HCT116 (cell line): ENCODE measurements at regions not wholly inside any gene's neighbourhood (a gene's known extent, or its start where the extent isn't known, plus 50 kb on each side); places are given as distances from the start of the nearest gene placed in this dataset.

Experiments
- ATAC-seq: fragments of 200-7000 bp; cut with Tn5 transposase; 2 replicates; pipeline ENCODE4 v1.9.1; 2020; ENCODE audit warnings: mild to moderate bottlenecking, moderate library complexity
- BruUV-seq: library from RNA; stranded (reverse); fragments of 400-500 nt; replicated peaks from 2 replicates; lab custom pipeline; 2021; lab: Mats Ljungman, UMichigan
- CTCF ChIA-PET: fragments of 300-600 bp; sonication (Branson Sonifier 250); formaldehyde crosslinking; loops from one replicate; lab custom pipeline; 2021; ENCODE audit warnings: antibody characterized with exemption; lab: Charles Lee
- POLR2A ChIA-PET: fragments of 300-600, 350-600 bp; sonication (Branson Sonifier 250); formaldehyde crosslinking; loops from one replicate; lab custom pipeline; 2021; ENCODE audit warnings: antibody characterized with exemption; lab: Charles Lee
- RAD21 ChIA-PET, 2 experiments: fragments of 300-600 bp; sonication (Branson Sonifier 250); formaldehyde crosslinking; loops; one replicate each; lab custom pipeline; 2023; ENCODE audit warnings: low total read pairs in 2 of 2; ENCODE audit not compliant: uncharacterized antibody in 2 of 2, unreplicated experiment in 2 of 2, low non-redundant PET in 1 of 2; lab: Charles Lee
- DNase-seq: peaks from one replicate; pipeline ENCODE4 v3.0.0-alpha.2; 2010; ENCODE audit warnings: low read depth, low spot score
- H2AFZ ChIP-seq: fragments of 200-600 bp; shearing (Covaris generic), sonication (generic); 2 replicates; pipeline ENCODE4 v1.6.1; 2017; ENCODE audit warnings: low read depth, mixed run types, mixed read lengths, antibody characterized with exemption, low read length; ENCODE audit not compliant: poor library complexity, severe bottlenecking
- H3K27ac ChIP-seq: 2 replicates; pipeline ENCODE4 v1.5.1; 2012; ENCODE audit warnings: low read depth, low read length
- H3K27me3 ChIP-seq: fragments of 200-600 bp; sonication (generic); 2 replicates; pipeline ENCODE4 v1.6.1; 2016; ENCODE audit warnings: mixed run types, low read length, mixed read lengths; ENCODE audit not compliant: insufficient read depth
- H3K36me3 ChIP-seq, 2 experiments: fragments of 200-500 bp in 1 of 2; fragments of 200-600 bp in 1 of 2; sonication (Bioruptor generic) in 1 of 2; sonication (generic) in 1 of 2; 2 replicates each; pipeline versions ENCODE4 v1.5.1 to v1.6.1; 2014 to 2016; ENCODE audit warnings: low read length in 2 of 2, inconsistent platforms in 1 of 2, mixed read lengths in 1 of 2, mixed run types in 1 of 2; ENCODE audit not compliant: insufficient read depth in 2 of 2, control insufficient read depth in 1 of 2
- H3K4me1 ChIP-seq, 2 experiments: fragments of 200-600 bp in 1 of 2; sonication (generic) in 1 of 2; 2 replicates each; pipeline versions ENCODE4 v1.5.1 to v1.6.1; 2012 to 2017; ENCODE audit warnings: low read length in 2 of 2, inconsistent platforms in 1 of 2, mild to moderate bottlenecking in 1 of 2, mixed read lengths in 1 of 2, mixed run types in 1 of 2, moderate library complexity in 1 of 2; ENCODE audit not compliant: insufficient read depth in 2 of 2, control insufficient read depth in 1 of 2
- H3K4me2 ChIP-seq: fragments of 200-600 bp; sonication (generic); 2 replicates; pipeline ENCODE4 v1.6.1; 2017; ENCODE audit warnings: mixed run types, low read length, mixed read lengths
- H3K4me3 ChIP-seq, 2 experiments: fragments of 200-600 bp in 1 of 2; sonication (generic) in 1 of 2; replicated peaks in 1 of 2; 2 replicates each; pipeline ENCODE4 v1.5.1; 2011 to 2016; ENCODE audit warnings: low read length in 2 of 2, control low read depth in 1 of 2, low read depth in 1 of 2, mild to moderate bottlenecking in 1 of 2, mixed read lengths in 1 of 2, mixed run types in 1 of 2
- H3K79me2 ChIP-seq: fragments of 200-600 bp; sonication (generic); 2 replicates; pipeline ENCODE4 v1.6.1; 2017; ENCODE audit warnings: mild to moderate bottlenecking, mixed run types, low read length, moderate library complexity, mixed read lengths; ENCODE audit not compliant: insufficient read depth
- H3K9ac ChIP-seq: fragments of 200-600 bp; sonication (generic); 2 replicates; pipeline ENCODE4 v1.6.1; 2016; ENCODE audit warnings: low read length, mixed read lengths
- H3K9me2 ChIP-seq: fragments of 200-600 bp; sonication (generic), shearing (Covaris generic); 2 replicates; pipeline ENCODE4 v1.6.1; 2017; ENCODE audit warnings: mixed run types, mild to moderate bottlenecking, moderate library complexity; ENCODE audit not compliant: insufficient read depth
- H3K9me3 ChIP-seq, 2 experiments: fragments of 200-500 bp in 1 of 2; fragments of 200-600 bp in 1 of 2; sonication (Bioruptor generic) in 1 of 2; sonication (generic) in 1 of 2; 2 replicates each; pipeline ENCODE4 v1.6.1; 2014 to 2017; ENCODE audit warnings: low read length in 2 of 2, mixed read lengths in 2 of 2, inconsistent platforms in 1 of 2, low read depth in 1 of 2, mild to moderate bottlenecking in 1 of 2, mixed run types in 1 of 2, moderate library complexity in 1 of 2; ENCODE audit not compliant: control insufficient read depth in 1 of 2, insufficient read depth in 1 of 2
- H4K20me1 ChIP-seq: fragments of 200-600 bp; sonication (generic), shearing (Covaris generic); 2 replicates; pipeline ENCODE4 v1.6.1; 2017; ENCODE audit warnings: mixed run types, mild to moderate bottlenecking, moderate library complexity; ENCODE audit not compliant: insufficient read depth
- CBX3 ChIP-seq: IDR thresholded peaks from 2 replicates; pipeline ENCODE4 v1.6.1; 2012; ENCODE audit warnings: low read depth
- CTCF ChIP-seq, 3 experiments: fragments of 200-600 bp in 1 of 3; sonication (generic) in 1 of 3; IDR thresholded peaks in 2 of 3; conservative IDR thresholded peaks in 1 of 3; 2 replicates each; pipeline ENCODE4 v1.5.1; 2012 to 2017; ENCODE audit warnings: low read depth in 2 of 3, low read length in 2 of 3, antibody characterized with exemption in 1 of 3, borderline replicate concordance in 1 of 3, control low read depth in 1 of 3, mild to moderate bottlenecking in 1 of 3, mixed read lengths in 1 of 3, mixed run types in 1 of 3, moderate library complexity in 1 of 3; ENCODE audit not compliant: insufficient read depth in 1 of 3
- EGR1 ChIP-seq: IDR thresholded peaks from 2 replicates; pipeline ENCODE4 v1.6.1; 2012; ENCODE audit warnings: low read depth
- ELF1 ChIP-seq: IDR thresholded peaks from 2 replicates; pipeline ENCODE4 v1.6.1; 2012; ENCODE audit warnings: low read depth, borderline replicate concordance
- EZH2 ChIP-seq: fragments of 200-600 bp; sonication (generic); IDR thresholded peaks from 2 replicates; pipeline ENCODE4 v1.6.1; 2017; ENCODE audit warnings: antibody characterized with exemption, mixed run types
- EZH2phosphoT487 ChIP-seq: fragments of 200-600 bp; IDR thresholded peaks from 2 replicates; pipeline ENCODE4 v1.6.1; 2018; ENCODE audit warnings: antibody characterized with exemption, borderline replicate concordance
- FOSL1 ChIP-seq: IDR thresholded peaks from 2 replicates; pipeline ENCODE4 v1.6.1; 2012; ENCODE audit warnings: low read depth
- SP1 ChIP-seq: IDR thresholded peaks from 2 replicates; pipeline ENCODE4 v1.6.1; 2012; ENCODE audit warnings: low read depth
- SRF ChIP-seq: IDR thresholded peaks from 2 replicates; pipeline ENCODE4 v1.6.1; 2012; ENCODE audit warnings: low read depth
- YY1 ChIP-seq: IDR thresholded peaks from 2 replicates; pipeline ENCODE4 v1.6.1; 2011; ENCODE audit warnings: low read length, low read depth, moderate library complexity, mild to moderate bottlenecking; ENCODE audit not compliant: insufficient replicate concordance; ENCODE audit errors: extremely low read depth
- ZFX ChIP-seq: fragments of 450-650 bp; IDR thresholded peaks from 2 replicates; pipeline ENCODE4 v1.6.1; 2017
- ZNF274 ChIP-seq: fragments of 200-500 bp; sonication (Bioruptor generic); IDR thresholded peaks from 2 replicates; pipeline ENCODE4 v1.6.1; 2014; ENCODE audit warnings: mild to moderate bottlenecking, low read depth, low read length, inconsistent platforms
- intact Hi-C: fragments of 100-400 bp; cut with micrococcal nuclease; formaldehyde crosslinking; loops from 2 replicates; pipeline ENCODE4 v1.10.0; 2022
- TF ChIP-seq, protein P1 (sequence below): IDR thresholded peaks from 2 replicates; pipeline ENCODE4 v1.6.1; 2012; ENCODE audit warnings: low read depth
- TF ChIP-seq, protein P2 (sequence below): IDR thresholded peaks from 2 replicates; pipeline ENCODE4 v1.6.1; 2011; ENCODE audit warnings: mild to moderate bottlenecking, low read length, moderate library complexity; ENCODE audit not compliant: insufficient replicate concordance; ENCODE audit errors: extremely low read depth

GRCh38 chr6:3661390-3661789, 90.1 kb downstream of the PXDC1 start:
- H3K9ac ChIP-seq = no peak overlapping the region
- POLR2A ChIA-PET = no interaction called here
- RAD21 ChIA-PET = no interaction called here
- H3K4me2 ChIP-seq = no peak overlapping the region
- no peaks in the 10 kb centered on the region for H3K27me3 ChIP-seq
- no peak for DNase-seq
- no peak for ATAC-seq
- BruUV-seq = no TSS peak
- no peak overlapping the region for H2AFZ ChIP-seq
- TF ChIP-seq ZNF274 (no peak), CBX3 (no peak)
- H3K27ac ChIP-seq = no peak overlapping the region
- no peaks in the 10 kb centered on the region for H3K9me3 ChIP-seq
- H3K9me2 ChIP-seq = no peaks in the 10 kb centered on the region
- no peaks in the 10 kb centered on the region for H3K79me2 ChIP-seq
- no peaks in the 10 kb centered on the region for H3K36me3 ChIP-seq
- CTCF ChIA-PET = no interaction called here
- intact Hi-C loops = no loop called here
- no peak overlapping the region for H3K4me3 ChIP-seq
- no peaks in the 10 kb centered on the region for H4K20me1 ChIP-seq
- H3K4me1 ChIP-seq = no peaks in the 10 kb centered on the region

DNA sequence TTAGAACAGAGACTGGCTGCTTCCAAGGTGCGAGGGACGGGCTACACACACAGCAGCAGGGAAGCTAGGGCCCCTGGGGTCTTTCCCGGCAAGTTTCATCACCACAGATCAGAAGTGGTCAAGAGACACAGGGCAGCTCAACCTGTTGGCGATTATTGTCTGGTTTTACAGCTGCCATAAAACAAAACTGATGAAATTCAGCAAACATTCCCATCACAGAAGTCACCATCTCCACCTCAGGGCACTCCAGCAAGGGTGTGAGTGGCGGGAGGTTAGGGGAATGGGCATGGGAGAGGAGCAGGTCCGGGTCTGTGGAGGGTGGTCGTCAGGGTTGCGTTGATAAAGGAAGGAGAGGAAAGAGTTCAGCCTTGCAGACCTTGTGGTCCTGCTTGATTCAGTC, 91.0 kb downstream of the PXDC1 start:
- ATAC-seq = no peak
- Histone ChIP-seq H4K20me1 (no peaks in the 10 kb centered on the region), H3K36me3 (no peaks in the 10 kb centered on the region), H3K79me2 (no peaks in the 10 kb centered on the region), H3K27me3 (no peaks in the 10 kb centered on the region), H3K9ac (no peak overlapping the region), H3K4me2 (no peak overlapping the region), H3K4me3 (no peak overlapping the region), H3K27ac (no peak overlapping the region), H3K4me1 (no peaks in the 10 kb centered on the region), H3K9me2 (no peaks in the 10 kb centered on the region), H3K9me3 (no peaks in the 10 kb centered on the region), H2AFZ (no peak overlapping the region)
- no peak for DNase-seq
- intact Hi-C loops = no loop called here
- ChIA-PET RAD21 (no interaction called here), CTCF (no interaction called here), POLR2A (no interaction called here)
- no TSS peak for BruUV-seq
- TF ChIP-seq ELF1 = no peak
- TF ChIP-seq, protein P1, sequence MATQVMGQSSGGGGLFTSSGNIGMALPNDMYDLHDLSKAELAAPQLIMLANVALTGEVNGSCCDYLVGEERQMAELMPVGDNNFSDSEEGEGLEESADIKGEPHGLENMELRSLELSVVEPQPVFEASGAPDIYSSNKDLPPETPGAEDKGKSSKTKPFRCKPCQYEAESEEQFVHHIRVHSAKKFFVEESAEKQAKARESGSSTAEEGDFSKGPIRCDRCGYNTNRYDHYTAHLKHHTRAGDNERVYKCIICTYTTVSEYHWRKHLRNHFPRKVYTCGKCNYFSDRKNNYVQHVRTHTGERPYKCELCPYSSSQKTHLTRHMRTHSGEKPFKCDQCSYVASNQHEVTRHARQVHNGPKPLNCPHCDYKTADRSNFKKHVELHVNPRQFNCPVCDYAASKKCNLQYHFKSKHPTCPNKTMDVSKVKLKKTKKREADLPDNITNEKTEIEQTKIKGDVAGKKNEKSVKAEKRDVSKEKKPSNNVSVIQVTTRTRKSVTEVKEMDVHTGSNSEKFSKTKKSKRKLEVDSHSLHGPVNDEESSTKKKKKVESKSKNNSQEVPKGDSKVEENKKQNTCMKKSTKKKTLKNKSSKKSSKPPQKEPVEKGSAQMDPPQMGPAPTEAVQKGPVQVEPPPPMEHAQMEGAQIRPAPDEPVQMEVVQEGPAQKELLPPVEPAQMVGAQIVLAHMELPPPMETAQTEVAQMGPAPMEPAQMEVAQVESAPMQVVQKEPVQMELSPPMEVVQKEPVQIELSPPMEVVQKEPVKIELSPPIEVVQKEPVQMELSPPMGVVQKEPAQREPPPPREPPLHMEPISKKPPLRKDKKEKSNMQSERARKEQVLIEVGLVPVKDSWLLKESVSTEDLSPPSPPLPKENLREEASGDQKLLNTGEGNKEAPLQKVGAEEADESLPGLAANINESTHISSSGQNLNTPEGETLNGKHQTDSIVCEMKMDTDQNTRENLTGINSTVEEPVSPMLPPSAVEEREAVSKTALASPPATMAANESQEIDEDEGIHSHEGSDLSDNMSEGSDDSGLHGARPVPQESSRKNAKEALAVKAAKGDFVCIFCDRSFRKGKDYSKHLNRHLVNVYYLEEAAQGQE = no peak
- TF ChIP-seq, protein P2, sequence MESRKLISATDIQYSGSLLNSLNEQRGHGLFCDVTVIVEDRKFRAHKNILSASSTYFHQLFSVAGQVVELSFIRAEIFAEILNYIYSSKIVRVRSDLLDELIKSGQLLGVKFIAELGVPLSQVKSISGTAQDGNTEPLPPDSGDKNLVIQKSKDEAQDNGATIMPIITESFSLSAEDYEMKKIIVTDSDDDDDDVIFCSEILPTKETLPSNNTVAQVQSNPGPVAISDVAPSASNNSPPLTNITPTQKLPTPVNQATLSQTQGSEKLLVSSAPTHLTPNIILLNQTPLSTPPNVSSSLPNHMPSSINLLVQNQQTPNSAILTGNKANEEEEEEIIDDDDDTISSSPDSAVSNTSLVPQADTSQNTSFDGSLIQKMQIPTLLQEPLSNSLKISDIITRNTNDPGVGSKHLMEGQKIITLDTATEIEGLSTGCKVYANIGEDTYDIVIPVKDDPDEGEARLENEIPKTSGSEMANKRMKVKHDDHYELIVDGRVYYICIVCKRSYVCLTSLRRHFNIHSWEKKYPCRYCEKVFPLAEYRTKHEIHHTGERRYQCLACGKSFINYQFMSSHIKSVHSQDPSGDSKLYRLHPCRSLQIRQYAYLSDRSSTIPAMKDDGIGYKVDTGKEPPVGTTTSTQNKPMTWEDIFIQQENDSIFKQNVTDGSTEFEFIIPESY = no peak
- TF ChIP-seq EGR1 = no peak
- no peak for TF ChIP-seq YY1
- TF ChIP-seq ZFX = no peak
- no peak for TF ChIP-seq EZH2
- no peak for TF ChIP-seq SP1
- no peak for TF ChIP-seq CTCF (IDR thresholded peaks at IDR 0.05 in 2 of 3, conservative IDR thresholded peaks at IDR 0.05 in 1 of 3; ENCODE audit: borderline replicate concordance in 1 of 3, insufficient read depth in 1 of 3, low read depth in 2 of 3, low read length in 2 of 3)
- TF ChIP-seq ZNF274 = no peak
- no peak for TF ChIP-seq EZH2phosphoT487
- no peak for TF ChIP-seq SRF
- no peak for TF ChIP-seq FOSL1
